ENCODE measurements at regions not wholly inside any gene's neighbourhood (a gene's known extent, or its start where the extent isn't known, plus 50 kb on each side); places are given as distances from the start of the nearest gene placed in this dataset.

DNA sequence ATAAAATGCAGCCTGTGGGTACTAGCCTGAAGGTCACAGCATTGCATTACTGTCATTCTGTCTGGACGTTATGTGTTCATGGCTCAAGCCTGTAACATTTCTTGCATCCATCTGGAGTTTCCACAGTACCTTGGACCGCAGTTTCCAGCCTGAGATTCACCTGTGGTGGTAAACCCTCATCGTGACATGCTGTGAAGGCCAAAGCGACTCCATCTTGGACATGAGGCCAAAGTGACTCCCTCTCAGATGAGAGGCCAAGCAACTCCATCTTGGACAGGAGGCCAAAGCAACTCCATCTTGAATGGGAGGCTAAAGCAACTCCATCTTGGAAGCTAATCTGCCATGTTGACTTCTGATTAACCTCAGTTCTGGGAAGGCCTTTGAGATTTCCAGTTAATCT, 257.7 kb upstream of the MYT1L start:
- ChIA-PET POLR2A (no interaction called here), CTCF (interaction anchor here (1.6 to 2.4 kb wide), 2 partner anchors 10 to 24 kb away, joined by 4 to 6 read pairs; no protein-coding TSS in a partner anchor)

DNA sequence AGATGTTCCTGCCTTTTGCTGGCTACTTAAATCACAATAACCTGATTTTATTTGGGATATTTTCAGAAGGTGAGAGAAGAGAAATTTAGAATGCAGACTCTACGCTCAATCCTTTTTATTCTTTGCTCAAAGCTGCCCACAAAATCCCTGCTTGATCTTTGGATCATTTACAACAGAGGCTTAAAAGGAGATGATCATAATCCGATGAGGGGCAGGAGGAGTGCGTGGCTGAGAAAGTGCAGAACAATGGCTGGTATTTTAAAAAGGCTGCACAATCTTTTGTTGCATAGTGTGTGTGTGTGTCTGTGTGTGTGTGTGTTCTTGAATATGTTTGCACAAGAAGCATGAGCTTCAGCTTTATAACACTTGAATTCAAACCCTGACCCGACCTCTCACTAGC, 256.3 kb upstream of the MYT1L start:
- H3K4me1 ChIP-seq (ENCODE audit: control insufficient read depth in 1 of 2, insufficient read depth in 2 of 2, low read depth in 1 of 2, low read length in 1 of 2): peaks cover 0 to 6% of the 10 kb centered on the region in 2 experiments; a peak in 1 of 4 replicates
- TF ChIP-seq TEAD4 (IDR thresholded peaks at IDR 0.05; ENCODE audit: borderline replicate concordance, insufficient read depth) (no peak), MXI1 (IDR thresholded peaks at IDR 0.05; ENCODE audit: low read depth, low read length) (no peak)
- no peaks in the 10 kb centered on the region for H3K27me3 ChIP-seq (ENCODE audit: insufficient read depth)
- POLR2A ChIA-PET: no interaction called here
- no peak overlapping the region for H3K27ac ChIP-seq (ENCODE audit: low read depth in 2 of 2, low read length in 1 of 2)
- H3K9me3 ChIP-seq: no peaks in the 10 kb centered on the region; the same call in 1 of the 2 replicates
- H3K9ac ChIP-seq: no peak overlapping the region
- no peaks in the 10 kb centered on the region for H3K79me2 ChIP-seq (ENCODE audit: insufficient read depth)
- no peaks in the 10 kb centered on the region for H3K9me2 ChIP-seq
- CTCF ChIA-PET: interaction anchor here (1.6 kb wide), 1 partner anchor 25 kb away, joined by 4 read pairs; no protein-coding TSS in a partner anchor
- H3K4me2 ChIP-seq: no peak overlapping the region
- H4K20me1 ChIP-seq (ENCODE audit: insufficient read depth): no peaks in the 10 kb centered on the region
- no peaks in the 10 kb centered on the region for H3K36me3 ChIP-seq (replicated peaks in 1 of 2; ENCODE audit: control insufficient read depth in 1 of 2, insufficient read depth in 2 of 2, low read length in 1 of 2)
- 36% methylated on average over 4 of the region's 4 CpGs for WGBS (ENCODE audit: low lambda C conversion rate)
- no peak for DNase-seq
- no peaks in the 10 kb centered on the region for H3F3A ChIP-seq (replicated peaks; ENCODE audit: insufficient read depth)
- H3K4me3 ChIP-seq (ENCODE audit: low read depth in 2 of 2, low read length in 1 of 2): no peak overlapping the region
- no peak overlapping the region for H2AFZ ChIP-seq (ENCODE audit: low read depth)

More for the DNA sequence above, 257.7 kb upstream of the MYT1L start:
- H3K27ac ChIP-seq (ENCODE audit: low read depth in 2 of 2, low read length in 1 of 2): no peak overlapping the region
- H3K36me3 ChIP-seq (replicated peaks in 1 of 2; ENCODE audit: control insufficient read depth in 1 of 2, insufficient read depth in 2 of 2, low read length in 1 of 2): no peaks in the 10 kb centered on the region
- WGBS (ENCODE audit: low lambda C conversion rate): 8% methylated on average over 4 of the region's 4 CpGs
- no peaks in the 10 kb centered on the region for H4K20me1 ChIP-seq (ENCODE audit: insufficient read depth)
- peaks cover 0 to 4% of the 10 kb centered on the region in 2 experiments; a peak in 1 of 4 replicates for H3K4me1 ChIP-seq (ENCODE audit: control insufficient read depth in 1 of 2, insufficient read depth in 2 of 2, low read depth in 1 of 2, low read length in 1 of 2)
- H3K9me3 ChIP-seq: no peaks in the 10 kb centered on the region; the same call in 1 of the 2 replicates
- no peaks in the 10 kb centered on the region for H3F3A ChIP-seq (replicated peaks; ENCODE audit: insufficient read depth)
- no peak overlapping the region for H3K4me3 ChIP-seq (ENCODE audit: low read depth in 2 of 2, low read length in 1 of 2)
- TF ChIP-seq, protein P1, sequence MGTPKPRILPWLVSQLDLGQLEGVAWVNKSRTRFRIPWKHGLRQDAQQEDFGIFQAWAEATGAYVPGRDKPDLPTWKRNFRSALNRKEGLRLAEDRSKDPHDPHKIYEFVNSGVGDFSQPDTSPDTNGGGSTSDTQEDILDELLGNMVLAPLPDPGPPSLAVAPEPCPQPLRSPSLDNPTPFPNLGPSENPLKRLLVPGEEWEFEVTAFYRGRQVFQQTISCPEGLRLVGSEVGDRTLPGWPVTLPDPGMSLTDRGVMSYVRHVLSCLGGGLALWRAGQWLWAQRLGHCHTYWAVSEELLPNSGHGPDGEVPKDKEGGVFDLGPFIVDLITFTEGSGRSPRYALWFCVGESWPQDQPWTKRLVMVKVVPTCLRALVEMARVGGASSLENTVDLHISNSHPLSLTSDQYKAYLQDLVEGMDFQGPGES (IDR thresholded peaks at IDR 0.05; ENCODE audit: low read depth, low read length): no peak
- TF ChIP-seq SMC3 (IDR thresholded peaks at IDR 0.05; ENCODE audit: low read depth, low read length): no peak
- no peak for TF ChIP-seq YY1 (IDR thresholded peaks at IDR 0.05; ENCODE audit: low read depth)
- H3K9me2 ChIP-seq: no peaks in the 10 kb centered on the region
- H3K27me3 ChIP-seq (ENCODE audit: insufficient read depth): no peaks in the 10 kb centered on the region
- no peak overlapping the region for H3K9ac ChIP-seq
- H3K4me2 ChIP-seq: no peak overlapping the region
- no peak for DNase-seq
- no peak overlapping the region for H2AFZ ChIP-seq (ENCODE audit: low read depth)
- H3K79me2 ChIP-seq (ENCODE audit: insufficient read depth): no peaks in the 10 kb centered on the region

DNA sequence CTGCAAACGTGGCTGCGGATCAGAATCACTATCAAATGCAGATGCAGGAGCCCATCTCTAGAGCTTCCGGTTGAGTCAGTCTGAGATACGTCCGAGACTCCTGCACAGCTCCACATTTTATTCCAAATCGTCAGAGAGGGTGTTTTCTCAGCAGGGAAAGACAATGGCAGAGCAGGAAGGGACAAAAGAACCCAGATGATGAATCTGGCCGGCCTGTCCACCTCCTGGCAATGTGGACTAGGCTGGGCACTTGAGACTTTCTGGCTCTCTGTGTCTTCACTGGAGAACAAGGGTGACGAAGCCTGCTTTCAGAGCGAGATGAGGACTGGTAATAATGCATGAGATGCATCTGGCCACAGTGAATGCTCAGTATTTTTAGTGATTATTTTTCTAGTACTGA, 255.9 kb upstream of the MYT1L start:
- Histone ChIP-seq H3K27ac (ENCODE audit: low read depth in 2 of 2, low read length in 1 of 2) (no peak overlapping the region), H3K27me3 (ENCODE audit: insufficient read depth) (no peaks in the 10 kb centered on the region), H3K9me3 (no peaks in the 10 kb centered on the region; the same call in 1 of the 2 replicates), H3F3A (replicated peaks; ENCODE audit: insufficient read depth) (no peaks in the 10 kb centered on the region), H3K36me3 (replicated peaks in 1 of 2; ENCODE audit: control insufficient read depth in 1 of 2, insufficient read depth in 2 of 2, low read length in 1 of 2) (no peaks in the 10 kb centered on the region), H3K4me2 (no peak overlapping the region), H2AFZ (ENCODE audit: low read depth) (no peak overlapping the region), H3K9ac (no peak overlapping the region), H3K79me2 (ENCODE audit: insufficient read depth) (no peaks in the 10 kb centered on the region), H3K4me1 (ENCODE audit: control insufficient read depth in 1 of 2, insufficient read depth in 2 of 2, low read depth in 1 of 2, low read length in 1 of 2) (peaks cover 0 to 10% of the 10 kb centered on the region in 2 experiments; a peak in 2 of 4 replicates), H3K4me3 (ENCODE audit: low read depth in 2 of 2, low read length in 1 of 2) (no peak overlapping the region), H4K20me1 (ENCODE audit: insufficient read depth) (no peaks in the 10 kb centered on the region), H3K9me2 (no peaks in the 10 kb centered on the region)
- WGBS (ENCODE audit: low lambda C conversion rate): 35% methylated on average over 9 of the region's 9 CpGs
- no peak for TF ChIP-seq POLR2AphosphoS5 (IDR thresholded peaks at IDR 0.05; ENCODE audit: low read depth, low read length)
- no peak for DNase-seq
- CTCF ChIA-PET: no interaction called here
- POLR2A ChIA-PET: no interaction called here
